ENCODE measurements at regions not wholly inside any gene's neighbourhood (a gene's known extent, or its start where the extent isn't known, plus 50 kb on each side); places are given as distances from the start of the nearest gene placed in this dataset.

- DNase-seq = no peak
Measured at GRCh38 chr17:77381185-77381700, 240.5 kb downstream of the SEC14L1 start.

GRCh38 chr17:77381731-77382130 is 241.0 kb downstream of the SEC14L1 start:
- no peak for DNase-seq

- peak; percentile 43 for DNase-seq
Measured at GRCh38 chr17:77382356-77382911, 241.7 kb downstream of the SEC14L1 start.

GRCh38 chr17:77382966-77383612 is 242.3 kb downstream of the SEC14L1 start:
- no peak for DNase-seq

GRCh38 chr17:77383613-77384608 is 243.1 kb downstream of the SEC14L1 start:
- no peak for DNase-seq

- no peak for DNase-seq
Measured at GRCh38 chr17:77385750-77386501, 245.2 kb downstream of the SEC14L1 start.

- DNase-seq = no peak
Measured at GRCh38 chr17:77386502-77387192, 245.9 kb downstream of the SEC14L1 start.

GRCh38 chr17:77387891-77388290 is 247.1 kb downstream of the SEC14L1 start:
- DNase-seq = no peak

GRCh38 chr17:77388384-77389306 is 247.9 kb downstream of the SEC14L1 start:
- no peak for DNase-seq

- DNase-seq = no peak
Measured at GRCh38 chr17:77390870-77391269, 250.1 kb downstream of the SEC14L1 start.

- DNase-seq = peak; percentile 29
Measured at GRCh38 chr17:77391668-77392375, 251.1 kb downstream of the SEC14L1 start.

GRCh38 chr17:77392376-77393273 is 251.9 kb downstream of the SEC14L1 start:
- DNase-seq = no peak

- no peak for DNase-seq
Measured at GRCh38 chr17:77393274-77393600, 252.5 kb downstream of the SEC14L1 start.

GRCh38 chr17:77393867-77394539 is 253.2 kb downstream of the SEC14L1 start:
- DNase-seq = no peak

GRCh38 chr17:77394540-77395295 is 253.9 kb downstream of the SEC14L1 start:
- no peak for DNase-seq

- no peak for DNase-seq
Measured at GRCh38 chr17:77395501-77396048, 254.8 kb downstream of the SEC14L1 start.

GRCh38 chr17:77396610-77397009 is 255.8 kb downstream of the SEC14L1 start:
- DNase-seq = no peak

GRCh38 chr17:77398274-77398673 is 257.5 kb downstream of the SEC14L1 start:
- no peak for DNase-seq

Measured in stimulated activated CD4-positive, alpha-beta T cell treated with anti-CD3 and anti-CD28 coated beads, Interleukin-4, amount 100 ng/mL, for 1 hour (primary cell).